ENCODE measurements at regions not wholly inside any gene's neighbourhood (a gene's known extent, or its start where the extent isn't known, plus 50 kb on each side); places are given as distances from the start of the nearest gene placed in this dataset.

DNA sequence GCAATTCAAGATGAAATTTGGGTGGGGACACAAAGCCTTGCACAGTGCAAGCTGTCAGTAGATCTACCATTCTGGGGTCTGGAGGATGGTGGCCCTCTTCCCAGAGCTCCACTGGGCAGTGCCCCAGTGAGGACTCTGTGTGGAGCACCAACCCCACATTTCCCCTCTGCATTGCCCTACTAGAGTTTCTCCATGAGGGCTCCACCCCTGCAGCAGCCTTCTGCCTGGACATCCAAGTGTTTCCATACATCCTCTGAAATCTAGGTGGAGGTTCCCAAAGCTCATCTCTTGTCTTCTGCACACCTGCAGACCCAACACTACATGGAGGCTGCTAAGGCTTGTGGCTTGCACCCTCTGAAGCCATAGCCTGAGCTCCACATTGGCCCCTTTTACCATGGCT lies 402.3 kb downstream of the RAB28 start:
- no peak for DNase-seq (ENCODE audit: low read depth, low spot score)
- no peak for TF ChIP-seq YY1 (IDR thresholded peaks at IDR 0.05; ENCODE audit: insufficient read depth, insufficient read length)
- TF ChIP-seq SUZ12 (IDR thresholded peaks at IDR 0.05; ENCODE audit: extremely low read depth, insufficient read depth, insufficient read length): no peak
- no peak for TF ChIP-seq ZNF274 (IDR thresholded peaks at IDR 0.05; ENCODE audit: low read depth, low read length)

DNA sequence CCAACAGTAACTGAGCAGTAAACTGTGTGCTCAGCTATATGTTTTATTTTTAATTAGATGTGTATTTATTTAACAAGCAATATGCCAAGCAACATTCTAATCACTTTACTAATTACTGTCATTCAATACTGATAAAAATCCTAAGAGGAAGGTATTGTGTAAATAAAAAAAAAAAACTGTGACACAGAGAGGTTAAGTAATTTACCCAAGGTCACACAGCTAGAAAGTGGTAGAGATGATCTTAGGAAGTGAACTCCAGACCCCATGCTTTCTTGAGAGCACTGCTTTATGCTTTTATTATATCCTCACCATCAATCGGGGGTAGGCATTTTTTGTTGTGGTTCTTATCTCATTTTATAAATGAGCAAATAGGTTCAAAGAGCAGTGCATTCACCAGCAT lies 417.1 kb downstream of the RAB28 start:
- Histone ChIP-seq H3K9ac (ENCODE audit: insufficient read length, low read depth) (no peak overlapping the region), H3K27me3 (ENCODE audit: insufficient read depth, insufficient read length) (no peaks in the 10 kb centered on the region), H3K4me3 (ENCODE audit: insufficient read length, low read depth) (no peak overlapping the region), H3K4me1 (ENCODE audit: insufficient read depth, insufficient read length) (no peaks in the 10 kb centered on the region), H3K9me3 (ENCODE audit: insufficient read depth, low read length) (no peaks in the 10 kb centered on the region), H3K36me3 (ENCODE audit: insufficient read depth, insufficient read length, low read length) (no peaks in the 10 kb centered on the region)
- no peak for TF ChIP-seq ZNF274 (IDR thresholded peaks at IDR 0.05; ENCODE audit: low read depth, low read length)
- no peak for TF ChIP-seq SUZ12 (IDR thresholded peaks at IDR 0.05; ENCODE audit: extremely low read depth, insufficient read depth, insufficient read length)
- TF ChIP-seq YY1 (IDR thresholded peaks at IDR 0.05; ENCODE audit: insufficient read depth, insufficient read length): no peak
- DNase-seq (ENCODE audit: low read depth, low spot score): no peak

More for the DNA sequence above, 402.3 kb downstream of the RAB28 start:
- Histone ChIP-seq H3K4me3 (ENCODE audit: insufficient read length, low read depth) (no peak overlapping the region), H3K4me1 (ENCODE audit: insufficient read depth, insufficient read length) (no peaks in the 10 kb centered on the region), H3K27me3 (ENCODE audit: insufficient read depth, insufficient read length) (no peaks in the 10 kb centered on the region), H3K36me3 (ENCODE audit: insufficient read depth, insufficient read length, low read length) (no peaks in the 10 kb centered on the region), H3K9ac (ENCODE audit: insufficient read length, low read depth) (no peak overlapping the region), H3K9me3 (ENCODE audit: insufficient read depth, low read length) (peaks cover 22% of the 10 kb centered on the region)

DNA sequence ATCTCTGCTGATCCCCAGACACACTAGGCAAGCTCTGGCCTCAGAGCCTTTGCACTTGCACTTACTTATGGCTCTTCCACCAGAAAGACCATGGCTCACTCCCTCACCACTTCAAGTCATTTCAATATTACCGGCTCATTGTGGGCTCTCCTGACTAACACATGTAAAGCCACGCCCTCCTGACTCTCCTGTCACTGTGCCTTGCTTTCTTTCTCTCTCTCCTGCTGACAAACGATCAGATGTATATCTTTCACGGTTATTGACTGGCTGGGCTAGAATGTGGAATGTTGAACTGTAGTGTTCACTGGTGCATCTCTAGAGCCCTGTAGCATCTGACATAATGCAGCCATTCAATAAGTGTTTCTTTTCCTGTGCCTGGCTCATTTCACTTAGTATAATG lies 425.1 kb downstream of the RAB28 start:
- Histone ChIP-seq H3K4me1 (ENCODE audit: insufficient read depth, insufficient read length) (no peaks in the 10 kb centered on the region), H3K36me3 (ENCODE audit: insufficient read depth, insufficient read length, low read length) (no peaks in the 10 kb centered on the region), H3K27me3 (ENCODE audit: insufficient read depth, insufficient read length) (no peaks in the 10 kb centered on the region), H3K9me3 (ENCODE audit: insufficient read depth, low read length) (no peaks in the 10 kb centered on the region), H3K9ac (ENCODE audit: insufficient read length, low read depth) (no peak overlapping the region), H3K4me3 (ENCODE audit: insufficient read length, low read depth) (no peak overlapping the region)
- no peak for TF ChIP-seq SUZ12 (IDR thresholded peaks at IDR 0.05; ENCODE audit: extremely low read depth, insufficient read depth, insufficient read length)
- no peak for TF ChIP-seq ZNF274 (IDR thresholded peaks at IDR 0.05; ENCODE audit: low read depth, low read length)
- TF ChIP-seq YY1 (IDR thresholded peaks at IDR 0.05; ENCODE audit: insufficient read depth, insufficient read length): no peak
- DNase-seq (ENCODE audit: low read depth, low spot score): no peak

DNA sequence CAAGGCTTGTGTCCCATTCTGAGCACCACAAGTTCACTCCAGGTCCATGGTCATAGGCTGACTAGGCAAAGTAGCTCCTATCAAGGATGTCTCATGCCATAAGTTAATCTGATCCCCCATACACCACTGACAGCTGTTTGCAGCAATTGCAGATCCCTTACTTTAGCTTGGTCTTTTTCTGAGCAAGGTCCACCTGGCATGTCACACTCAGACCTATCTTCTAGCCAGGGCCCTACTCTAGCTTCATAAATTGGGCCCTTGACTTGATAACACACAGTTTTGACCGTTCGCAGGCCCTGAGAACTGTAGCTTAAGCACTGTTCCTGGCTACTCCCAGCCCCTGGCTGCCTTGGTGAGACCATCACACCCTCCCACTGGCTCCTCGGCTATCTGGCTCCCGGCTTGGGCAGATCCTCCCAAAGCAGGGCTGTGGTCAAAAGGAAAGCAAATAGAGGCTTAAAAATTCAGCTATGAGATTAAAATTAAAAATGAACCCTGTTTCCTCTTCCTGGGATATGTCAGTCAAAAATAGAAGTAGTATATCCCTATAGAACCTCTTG lies 427.4 kb downstream of the RAB28 start:
- no peak for TF ChIP-seq SUZ12 (IDR thresholded peaks at IDR 0.05; ENCODE audit: extremely low read depth, insufficient read depth, insufficient read length)
- no peak for TF ChIP-seq ZNF274 (IDR thresholded peaks at IDR 0.05; ENCODE audit: low read depth, low read length)
- TF ChIP-seq YY1 (IDR thresholded peaks at IDR 0.05; ENCODE audit: insufficient read depth, insufficient read length): no peak
- Histone ChIP-seq H3K4me1 (ENCODE audit: insufficient read depth, insufficient read length) (no peaks in the 10 kb centered on the region), H3K36me3 (ENCODE audit: insufficient read depth, insufficient read length, low read length) (no peaks in the 10 kb centered on the region), H3K4me3 (ENCODE audit: insufficient read length, low read depth) (no peak overlapping the region), H3K9me3 (ENCODE audit: insufficient read depth, low read length) (no peaks in the 10 kb centered on the region), H3K9ac (ENCODE audit: insufficient read length, low read depth) (no peak overlapping the region), H3K27me3 (ENCODE audit: insufficient read depth, insufficient read length) (no peaks in the 10 kb centered on the region)
- no peak for DNase-seq (ENCODE audit: low read depth, low spot score)

DNA sequence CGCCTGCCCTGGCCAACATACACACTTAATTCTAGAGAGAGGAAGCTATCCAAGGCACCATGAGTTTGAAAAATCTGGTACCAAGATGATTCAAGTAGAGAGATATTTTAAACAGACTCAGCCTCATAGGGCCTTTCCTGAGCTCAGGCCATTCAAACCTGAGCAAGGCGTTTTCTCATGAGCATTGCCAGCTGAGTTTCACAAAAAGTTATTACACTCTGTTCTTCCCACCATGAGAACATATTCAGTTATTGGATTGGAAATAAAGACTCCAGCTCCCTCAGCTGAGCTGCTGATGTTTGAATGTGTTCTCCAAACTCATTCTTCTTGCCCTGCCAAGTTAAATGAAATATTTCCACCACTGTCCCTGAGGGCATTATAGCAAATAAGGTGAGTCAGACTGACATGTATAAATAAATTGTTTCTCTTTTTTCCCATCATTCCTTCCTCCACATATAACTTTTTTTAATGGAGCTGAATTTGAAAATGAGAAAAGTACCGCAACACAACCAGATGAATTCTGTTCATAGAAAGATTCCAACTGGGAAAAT lies 429.6 kb downstream of the RAB28 start:
- Histone ChIP-seq H3K27me3 (ENCODE audit: insufficient read depth, insufficient read length) (no peaks in the 10 kb centered on the region), H3K9ac (ENCODE audit: insufficient read length, low read depth) (no peak overlapping the region), H3K4me3 (ENCODE audit: insufficient read length, low read depth) (no peak overlapping the region), H3K36me3 (ENCODE audit: insufficient read depth, insufficient read length, low read length) (no peaks in the 10 kb centered on the region), H3K4me1 (ENCODE audit: insufficient read depth, insufficient read length) (no peaks in the 10 kb centered on the region), H3K9me3 (ENCODE audit: insufficient read depth, low read length) (no peaks in the 10 kb centered on the region)
- TF ChIP-seq YY1 (IDR thresholded peaks at IDR 0.05; ENCODE audit: insufficient read depth, insufficient read length): no peak
- TF ChIP-seq SUZ12 (IDR thresholded peaks at IDR 0.05; ENCODE audit: extremely low read depth, insufficient read depth, insufficient read length): no peak
- TF ChIP-seq ZNF274 (IDR thresholded peaks at IDR 0.05; ENCODE audit: low read depth, low read length): no peak
- no peak for DNase-seq (ENCODE audit: low read depth, low spot score)

DNA sequence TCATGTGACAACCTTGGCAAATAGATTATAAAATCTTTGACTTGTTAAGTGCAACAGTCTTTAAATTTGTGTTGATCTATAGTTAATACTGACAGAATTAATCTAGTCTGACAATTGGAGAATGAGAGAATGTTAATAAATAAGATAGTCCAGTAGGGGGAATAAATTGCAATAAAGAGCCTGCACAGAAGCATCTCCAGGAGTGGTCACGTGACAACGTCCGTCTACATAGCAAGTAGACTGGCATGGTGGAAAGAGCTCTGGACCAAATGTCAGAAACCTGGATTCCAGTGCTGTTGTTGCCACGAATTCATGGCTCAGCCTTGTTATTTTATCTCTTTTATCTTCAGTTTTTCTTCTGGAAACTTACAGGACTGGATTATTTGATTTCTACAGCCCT lies 436.5 kb downstream of the RAB28 start:
- Histone ChIP-seq H3K4me1 (ENCODE audit: insufficient read depth, insufficient read length) (no peaks in the 10 kb centered on the region), H3K4me3 (ENCODE audit: insufficient read length, low read depth) (no peak overlapping the region), H3K9ac (ENCODE audit: insufficient read length, low read depth) (no peak overlapping the region), H3K27me3 (ENCODE audit: insufficient read depth, insufficient read length) (no peaks in the 10 kb centered on the region), H3K36me3 (ENCODE audit: insufficient read depth, insufficient read length, low read length) (no peaks in the 10 kb centered on the region), H3K9me3 (ENCODE audit: insufficient read depth, low read length) (no peaks in the 10 kb centered on the region)
- TF ChIP-seq YY1 (IDR thresholded peaks at IDR 0.05; ENCODE audit: insufficient read depth, insufficient read length) (no peak), SUZ12 (IDR thresholded peaks at IDR 0.05; ENCODE audit: extremely low read depth, insufficient read depth, insufficient read length) (no peak), ZNF274 (IDR thresholded peaks at IDR 0.05; ENCODE audit: low read depth, low read length) (no peak)
- no peak for DNase-seq (ENCODE audit: low read depth, low spot score)

DNA sequence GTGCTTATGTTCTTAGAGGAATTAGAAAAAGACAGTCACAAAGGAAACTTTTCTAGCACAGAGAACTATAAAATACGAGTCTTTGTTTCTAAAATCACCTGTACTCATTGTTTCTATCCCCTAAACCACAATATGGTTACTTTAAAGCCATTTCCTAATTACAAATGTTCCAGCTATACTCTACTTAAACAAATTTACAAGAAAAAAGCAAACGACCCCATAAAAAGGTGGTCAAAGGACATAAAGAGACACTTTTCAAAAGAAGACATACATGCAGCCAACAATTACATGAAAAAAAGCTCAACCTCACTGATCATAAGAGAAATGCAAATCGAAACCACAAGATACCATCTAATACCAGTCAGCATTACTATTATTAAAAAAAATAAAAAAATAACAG lies 447.3 kb downstream of the RAB28 start:
- Histone ChIP-seq H3K27me3 (ENCODE audit: insufficient read depth, insufficient read length) (no peaks in the 10 kb centered on the region), H3K9me3 (ENCODE audit: insufficient read depth, low read length) (no peaks in the 10 kb centered on the region), H3K4me3 (ENCODE audit: insufficient read length, low read depth) (no peak overlapping the region), H3K36me3 (ENCODE audit: insufficient read depth, insufficient read length, low read length) (no peaks in the 10 kb centered on the region), H3K9ac (ENCODE audit: insufficient read length, low read depth) (no peak overlapping the region), H3K4me1 (ENCODE audit: insufficient read depth, insufficient read length) (no peaks in the 10 kb centered on the region)
- TF ChIP-seq SUZ12 (IDR thresholded peaks at IDR 0.05; ENCODE audit: extremely low read depth, insufficient read depth, insufficient read length): no peak
- TF ChIP-seq YY1 (IDR thresholded peaks at IDR 0.05; ENCODE audit: insufficient read depth, insufficient read length): no peak
- TF ChIP-seq ZNF274 (IDR thresholded peaks at IDR 0.05; ENCODE audit: low read depth, low read length): no peak
- DNase-seq (ENCODE audit: low read depth, low spot score): no peak

Data from NT2/D1 (cell line).